HepG2 (cell line): ENCODE measurements at regions not wholly inside any gene's neighbourhood (a gene's known extent, or its start where the extent isn't known, plus 50 kb on each side); places are given as distances from the start of the nearest gene placed in this dataset.

Experiments
- ATAC-seq: fragments of 200-7000 bp; cut with Tn5 transposase; 3 replicates; pipeline ENCODE4 v1.9.1; 2020; ENCODE audit warnings: mild to moderate bottlenecking, moderate library complexity
- BruUV-seq: library from RNA; stranded (reverse); fragments of 400-500 nt; replicated peaks from 2 replicates; lab custom pipeline; 2021; lab: Mats Ljungman, UMichigan
- CTCF ChIA-PET: fragments of 300-600 bp; formaldehyde crosslinking; extraction: SDS; loops from one replicate; lab custom pipeline; 2021; ENCODE audit warnings: low total read pairs, inconsistent platforms, low intra/inter-chr PET ratio; lab: Yijun Ruan, JAX
- POLR2A ChIA-PET: fragments of 350-600 bp; sonication (Branson Sonifier 250); formaldehyde crosslinking; loops from one replicate; lab custom pipeline; 2020; ENCODE audit warnings: antibody characterized with exemption, inconsistent platforms; lab: Yijun Ruan, JAX
- DNase-seq: peaks from one replicate; pipeline ENCODE4 v3.0.0-alpha.2; 2015; ENCODE audit warnings: low spot score
- FAIRE-seq: peaks from 3 replicates; lab custom pipeline; 2011; peaks lifted over from hg19 to GRCh38; lab: Jason Lieb, UNC
- H2AFZ ChIP-seq: one replicate; pipeline ENCODE4 v1.6.1; 2011; ENCODE audit warnings: low read length, inconsistent platforms
- H3K27ac ChIP-seq: fragments of 300-600 bp; 3 replicates; pipeline ENCODE4 v1.8.0; 2011; ENCODE audit warnings: mixed run types, mild to moderate bottlenecking, mixed read lengths, low read length, inconsistent platforms; ENCODE audit not compliant: insufficient read depth; ENCODE audit errors: extremely low read length
- H3K27me3 ChIP-seq, 2 experiments: fragments of 200-600 bp in 1 of 2; 2 replicates in 1 of 2; 3 replicates in 1 of 2; pipeline versions ENCODE4 v1.6.0 to v1.8.0; 2011; ENCODE audit warnings: low read length in 2 of 2, mild to moderate bottlenecking in 2 of 2, moderate library complexity in 2 of 2, inconsistent platforms in 1 of 2; ENCODE audit not compliant: insufficient read depth in 2 of 2, control insufficient read depth in 1 of 2
- H3K36me3 ChIP-seq, 2 experiments: fragments of 200-600 bp in 1 of 2; replicated peaks in 1 of 2; 2 replicates in 1 of 2; 3 replicates in 1 of 2; pipeline versions ENCODE4 v1.5.1 to v1.8.0; 2011; ENCODE audit warnings: low read length in 2 of 2, inconsistent platforms in 1 of 2; ENCODE audit not compliant: insufficient read depth in 2 of 2, control insufficient read depth in 1 of 2
- H3K4me1 ChIP-seq: 2 replicates; pipeline ENCODE4 v1.5.1; 2012; ENCODE audit warnings: low read length, inconsistent platforms; ENCODE audit not compliant: insufficient read depth
- H3K4me2 ChIP-seq: 2 replicates; pipeline ENCODE4 v1.6.0; 2011; ENCODE audit warnings: low read depth, low read length, inconsistent platforms
- H3K4me3 ChIP-seq, 3 experiments: fragments of 200-600 bp in 1 of 3; sonication (generic), shearing (Covaris generic) in 1 of 3; replicated peaks in 1 of 3; 2 replicates each; pipeline ENCODE4 v1.5.1; 2011 to 2016; ENCODE audit warnings: low read length in 3 of 3, inconsistent platforms in 2 of 3, low read depth in 2 of 3, mild to moderate bottlenecking in 2 of 3, control low read depth in 1 of 3, mixed read lengths in 1 of 3; ENCODE audit not compliant: insufficient read depth in 1 of 3
- H3K79me2 ChIP-seq: one replicate; pipeline ENCODE4 v1.6.1; 2011; ENCODE audit warnings: low read length, inconsistent platforms; ENCODE audit not compliant: insufficient read depth
- H3K9ac ChIP-seq: 2 replicates; pipeline ENCODE4 v1.6.0; 2011; ENCODE audit warnings: mild to moderate bottlenecking, low read depth, low read length, inconsistent platforms; ENCODE audit not compliant: insufficient read depth
- H3K9me3 ChIP-seq: 2 replicates; pipeline ENCODE4 v1.5.1; 2012; ENCODE audit warnings: mild to moderate bottlenecking, low read length
- H4K20me1 ChIP-seq: 2 replicates; pipeline ENCODE4 v1.6.0; 2011; ENCODE audit warnings: inconsistent platforms, mild to moderate bottlenecking, low read length, moderate library complexity; ENCODE audit not compliant: insufficient read depth
- HDAC2 ChIP-seq: sonication (generic); formaldehyde crosslinking; IDR thresholded peaks from 2 replicates; pipeline ENCODE4 v1.4.0; 2020; ENCODE audit warnings: missing genetic modification reagents
- PAWR ChIP-seq: sonication (generic); formaldehyde crosslinking; IDR thresholded peaks from 2 replicates; pipeline ENCODE4 v1.4.0; 2020; ENCODE audit warnings: missing genetic modification reagents, mild to moderate bottlenecking, borderline replicate concordance
- RAD21 ChIP-seq: fragments of 450-650 bp; formaldehyde crosslinking; IDR thresholded peaks from 2 replicates; pipeline ENCODE4 v1.5.0; 2020; ENCODE audit warnings: mild to moderate bottlenecking
- RXRB ChIP-seq: IDR thresholded peaks from 2 replicates; pipeline ENCODE4 v1.6.1; 2016; ENCODE audit warnings: borderline replicate concordance, missing genetic modification reagents, missing compliant biosample characterization
- TRAFD1 ChIP-seq: sonication (generic); formaldehyde crosslinking; IDR thresholded peaks from 2 replicates; pipeline ENCODE4 v1.5.1; 2020; ENCODE audit warnings: missing genetic modification reagents, mild to moderate bottlenecking, borderline replicate concordance
- ZBED4 ChIP-seq: sonication (generic); formaldehyde crosslinking; IDR thresholded peaks from 2 replicates; pipeline ENCODE4 v1.4.0; 2020; ENCODE audit warnings: missing genetic modification reagents, borderline replicate concordance
- ZNF234 ChIP-seq: sonication (generic); formaldehyde crosslinking; conservative IDR thresholded peaks from 2 replicates; pipeline ENCODE4 v1.5.1; 2020; ENCODE audit warnings: mild to moderate bottlenecking, missing genetic modification reagents
- ZNF367 ChIP-seq: sonication (generic); formaldehyde crosslinking; IDR thresholded peaks from 2 replicates; pipeline ENCODE4 v1.4.0; 2020; ENCODE audit warnings: missing genetic modification reagents, borderline replicate concordance
- ZNF513 ChIP-seq: sonication (generic); formaldehyde crosslinking; conservative IDR thresholded peaks from 2 replicates; pipeline ENCODE4 v1.5.0; 2020; ENCODE audit warnings: missing genetic modification reagents
- ZNF562 ChIP-seq: sonication (generic); formaldehyde crosslinking; IDR thresholded peaks from 2 replicates; pipeline ENCODE4 v1.8.0; 2022; ENCODE audit warnings: missing genetic modification reagents, borderline replicate concordance
- ZSCAN21 ChIP-seq: sonication (generic); formaldehyde crosslinking; IDR thresholded peaks from 2 replicates; pipeline ENCODE4 v1.8.0; 2022; ENCODE audit warnings: mild to moderate bottlenecking, missing genetic modification reagents, moderate library complexity, borderline replicate concordance
- WGBS: methylation state at CpG from one replicate; pipeline ENCODE4 v1.1.6; 2017; ENCODE audit warnings: low lambda C conversion rate; 5-methylcytosine and 5-hydroxymethylcytosine counted together
- in situ Hi-C: cut with HindIII; loops from 2 replicates; pipeline ENCODE4 v1.10.0; 2017; ENCODE audit warnings: low pct_unique_long_range_greater_than_20kb; ENCODE audit not compliant: extremely low pct_ligation_motif_present
- intact Hi-C: fragments of 100-400 bp; cut with micrococcal nuclease; formaldehyde crosslinking; loops from one replicate; pipeline ENCODE4 v1.10.0; 2022; ENCODE audit not compliant: unreplicated experiment
- TF ChIP-seq, protein P1 (sequence below): sonication (generic); formaldehyde crosslinking; IDR thresholded peaks from 2 replicates; pipeline ENCODE4 v1.4.0; 2020; ENCODE audit warnings: low read depth, mild to moderate bottlenecking, missing genetic modification reagents

GRCh38 chr2:116706396-116706795, 1108.1 kb upstream of the DDX18 start (continued):
- TF ChIP-seq, protein P1, sequence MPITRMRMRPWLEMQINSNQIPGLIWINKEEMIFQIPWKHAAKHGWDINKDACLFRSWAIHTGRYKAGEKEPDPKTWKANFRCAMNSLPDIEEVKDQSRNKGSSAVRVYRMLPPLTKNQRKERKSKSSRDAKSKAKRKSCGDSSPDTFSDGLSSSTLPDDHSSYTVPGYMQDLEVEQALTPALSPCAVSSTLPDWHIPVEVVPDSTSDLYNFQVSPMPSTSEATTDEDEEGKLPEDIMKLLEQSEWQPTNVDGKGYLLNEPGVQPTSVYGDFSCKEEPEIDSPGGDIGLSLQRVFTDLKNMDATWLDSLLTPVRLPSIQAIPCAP (CRISPR knock-in tag): no peak
- no peak for TF ChIP-seq ZNF234 (CRISPR knock-in tag)
- no peak for TF ChIP-seq ZNF513 (CRISPR knock-in tag)
- TF ChIP-seq HDAC2 (CRISPR knock-in tag): no peak
- TF ChIP-seq RXRB (CRISPR knock-in tag): no peak

- Histone ChIP-seq H3K4me3 (no peak overlapping the region), H3K9me3 (peaks cover 68% of the 10 kb centered on the region), H2AFZ (no peak overlapping the region), H3K36me3 (no peaks in the 10 kb centered on the region), H3K4me2 (no peak overlapping the region), H3K4me1 (no peaks in the 10 kb centered on the region), H3K27me3 (no peaks in the 10 kb centered on the region), H3K79me2 (no peaks in the 10 kb centered on the region), H3K9ac (no peak overlapping the region), H4K20me1 (no peaks in the 10 kb centered on the region), H3K27ac (no peak overlapping the region)
- ChIA-PET CTCF (no interaction called here), POLR2A (no interaction called here)
- intact Hi-C loops (no loop called here), in situ Hi-C loops (no loop called here)
- FAIRE-seq (no peak), DNase-seq (no peak), ATAC-seq (no peak)
- BruUV-seq: no TSS peak
- WGBS: 41% methylated on average over 1 of the region's 1 CpG
- no peak for TF ChIP-seq TRAFD1 (CRISPR knock-in tag)
- TF ChIP-seq RAD21: no peak
- no peak for TF ChIP-seq ZBED4 (CRISPR knock-in tag)
- no peak for TF ChIP-seq PAWR
- TF ChIP-seq ZSCAN21 (CRISPR knock-in tag): no peak
- TF ChIP-seq ZNF562 (CRISPR knock-in tag): no peak
- TF ChIP-seq ZNF367 (CRISPR knock-in tag): no peak
Measured at GRCh38 chr2:116716038-116716437, 1098.5 kb upstream of the DDX18 start.
